GM18520 (cell line): ENCODE measurements at regions not wholly inside any gene's neighbourhood (a gene's known extent, or its start where the extent isn't known, plus 50 kb on each side); places are given as distances from the start of the nearest gene placed in this dataset.
"Not testable (repeated sequence)": the region's sequence is repeated elsewhere in the genome, so short reads cannot be mapped to it uniquely, and the experiment has no call there.

Experiments
- ATAC-seq: cut with Tn5 transposase; IDR thresholded peaks from one replicate; pipeline ENCODE4 v1.9.1; 2021; ENCODE audit not compliant: unreplicated experiment

- ATAC-seq: no peak
These were observed 280.6 kb upstream of the KITLG start for GRCh38 chr12:88860851-88861250.

- no peak for ATAC-seq
These were observed 275.9 kb upstream of the KITLG start for GRCh38 chr12:88856201-88856600.

GRCh38 chr12:88855301-88855700 lies 275.0 kb upstream of the KITLG start:
- ATAC-seq: no peak

GRCh38 chr12:88854260-88854659 lies 274.0 kb upstream of the KITLG start:
- ATAC-seq: no peak

GRCh38 chr12:88847246-88847645 lies 267.0 kb upstream of the KITLG start:
- not testable (repeated sequence) for ATAC-seq

- no peak for ATAC-seq
These were observed 264.2 kb upstream of the KITLG start for GRCh38 chr12:88844426-88844825.

- ATAC-seq: no peak
These were observed 262.0 kb upstream of the KITLG start for GRCh38 chr12:88842314-88842713.

GRCh38 chr12:88839486-88839885 lies 259.2 kb upstream of the KITLG start:
- ATAC-seq: no peak

- ATAC-seq: no peak
These were observed 255.9 kb upstream of the KITLG start for GRCh38 chr12:88836156-88836555.

GRCh38 chr12:88834226-88834625 lies 254.0 kb upstream of the KITLG start:
- no peak for ATAC-seq

GRCh38 chr12:88833641-88834116 lies 253.4 kb upstream of the KITLG start:
- no peak for ATAC-seq

- not testable (repeated sequence) for ATAC-seq
These were observed 248.3 kb upstream of the KITLG start for GRCh38 chr12:88828537-88828936.

GRCh38 chr12:88820012-88820411 lies 239.7 kb upstream of the KITLG start:
- ATAC-seq: no peak

GRCh38 chr12:88816201-88816600 lies 235.9 kb upstream of the KITLG start:
- no peak for ATAC-seq

- ATAC-seq: no peak
These were observed 234.5 kb upstream of the KITLG start for GRCh38 chr12:88814779-88815178.

- ATAC-seq: no peak
These were observed 232.3 kb upstream of the KITLG start for GRCh38 chr12:88812610-88813009.

GRCh38 chr12:88810806-88811205 lies 230.5 kb upstream of the KITLG start:
- no peak for ATAC-seq

- not testable (repeated sequence) for ATAC-seq
These were observed 229.6 kb upstream of the KITLG start for GRCh38 chr12:88809841-88810240.

GRCh38 chr12:88805692-88806091 lies 225.4 kb upstream of the KITLG start:
- ATAC-seq: no peak

- no peak for ATAC-seq
These were observed 225.0 kb upstream of the KITLG start for GRCh38 chr12:88805286-88805685.

- no peak for ATAC-seq
These were observed 221.9 kb upstream of the KITLG start for GRCh38 chr12:88802096-88802706.

GRCh38 chr12:88801227-88802095 lies 221.2 kb upstream of the KITLG start:
- ATAC-seq: no peak
